ENCODE measurements at regions not wholly inside any gene's neighbourhood (a gene's known extent, or its start where the extent isn't known, plus 50 kb on each side); places are given as distances from the start of the nearest gene placed in this dataset.

GRCh38 chr13:58455094-58455493, 823.5 kb downstream of the PCDH17 start:
- TF ChIP-seq CTCF (conservative IDR thresholded peaks at IDR 0.05; ENCODE audit: low read depth, low read length), result no peak
- no peak for TF ChIP-seq EZH2 (IDR thresholded peaks at IDR 0.05; ENCODE audit: borderline replicate concordance, low read depth, low read length, poor library complexity, severe bottlenecking)

All from A673 (cell line).